SK-N-SH (cell line): ENCODE measurements at regions not wholly inside any gene's neighbourhood (a gene's known extent, or its start where the extent isn't known, plus 50 kb on each side); places are given as distances from the start of the nearest gene placed in this dataset.

Experiments used
- CHD2 ChIP-seq: fragments of 150-350 bp; IDR thresholded peaks from 2 replicates; pipeline ENCODE4 v1.6.1; 2018; ENCODE audit warnings: low read length; ENCODE audit not compliant: partially characterized antibody
- MXI1 ChIP-seq: IDR thresholded peaks from 2 replicates; pipeline ENCODE4 v1.6.1; 2012; ENCODE audit warnings: mild to moderate bottlenecking, low read depth, low read length, improper control_type of control experiment
- POLR2AphosphoS5 ChIP-seq: IDR thresholded peaks from 2 replicates; pipeline ENCODE4 v1.6.1; 2012; ENCODE audit warnings: low read depth, low read length
- RAD21 ChIP-seq: IDR thresholded peaks from 2 replicates; pipeline ENCODE4 v1.6.1; 2012; ENCODE audit warnings: mild to moderate bottlenecking, low read length
- SIN3A ChIP-seq: IDR thresholded peaks from 2 replicates; pipeline ENCODE4 v1.6.1; 2012; ENCODE audit warnings: low read depth, mild to moderate bottlenecking, low read length, moderate library complexity, borderline replicate concordance
- TAF1 ChIP-seq: IDR thresholded peaks from 2 replicates; pipeline ENCODE4 v1.6.1; 2012; ENCODE audit warnings: low read depth, mild to moderate bottlenecking, low read length, moderate library complexity, borderline replicate concordance
- TF ChIP-seq, protein P1 (sequence below): fragments of 200-600 bp; sonication (generic); IDR thresholded peaks from 2 replicates; pipeline ENCODE4 v1.6.1; 2017; ENCODE audit warnings: antibody characterized with exemption, mild to moderate bottlenecking, moderate library complexity
- TF ChIP-seq, protein P2 (sequence below): IDR thresholded peaks from 2 replicates; pipeline ENCODE4 v1.4.0; 2012; ENCODE audit warnings: low read depth

DNA sequence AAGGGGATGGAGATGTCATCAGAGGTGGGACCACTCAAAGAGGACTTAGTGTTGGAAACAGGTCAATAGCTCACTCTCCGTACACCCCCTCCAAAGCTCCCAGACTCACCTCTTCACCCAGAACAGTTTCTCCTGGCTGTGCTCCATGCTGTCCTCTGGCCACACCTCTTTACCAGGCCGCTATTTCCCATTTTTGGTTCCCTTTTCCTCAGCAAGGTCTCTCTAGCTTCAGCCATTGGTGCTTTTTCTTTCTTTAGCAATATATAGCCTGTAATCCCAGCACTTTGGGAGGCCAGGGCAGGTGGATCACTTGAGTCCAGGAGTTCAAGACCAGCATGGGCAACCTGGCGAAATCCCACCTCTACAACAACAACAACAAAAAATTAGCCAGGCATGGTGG lies 123.6 kb upstream of the SMAD3 start:
- no peak for TF ChIP-seq SIN3A
- no peak for TF ChIP-seq POLR2AphosphoS5
- no peak for TF ChIP-seq MXI1
- TF ChIP-seq, protein P1, sequence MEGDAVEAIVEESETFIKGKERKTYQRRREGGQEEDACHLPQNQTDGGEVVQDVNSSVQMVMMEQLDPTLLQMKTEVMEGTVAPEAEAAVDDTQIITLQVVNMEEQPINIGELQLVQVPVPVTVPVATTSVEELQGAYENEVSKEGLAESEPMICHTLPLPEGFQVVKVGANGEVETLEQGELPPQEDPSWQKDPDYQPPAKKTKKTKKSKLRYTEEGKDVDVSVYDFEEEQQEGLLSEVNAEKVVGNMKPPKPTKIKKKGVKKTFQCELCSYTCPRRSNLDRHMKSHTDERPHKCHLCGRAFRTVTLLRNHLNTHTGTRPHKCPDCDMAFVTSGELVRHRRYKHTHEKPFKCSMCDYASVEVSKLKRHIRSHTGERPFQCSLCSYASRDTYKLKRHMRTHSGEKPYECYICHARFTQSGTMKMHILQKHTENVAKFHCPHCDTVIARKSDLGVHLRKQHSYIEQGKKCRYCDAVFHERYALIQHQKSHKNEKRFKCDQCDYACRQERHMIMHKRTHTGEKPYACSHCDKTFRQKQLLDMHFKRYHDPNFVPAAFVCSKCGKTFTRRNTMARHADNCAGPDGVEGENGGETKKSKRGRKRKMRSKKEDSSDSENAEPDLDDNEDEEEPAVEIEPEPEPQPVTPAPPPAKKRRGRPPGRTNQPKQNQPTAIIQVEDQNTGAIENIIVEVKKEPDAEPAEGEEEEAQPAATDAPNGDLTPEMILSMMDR: no peak
- TF ChIP-seq, protein P2, sequence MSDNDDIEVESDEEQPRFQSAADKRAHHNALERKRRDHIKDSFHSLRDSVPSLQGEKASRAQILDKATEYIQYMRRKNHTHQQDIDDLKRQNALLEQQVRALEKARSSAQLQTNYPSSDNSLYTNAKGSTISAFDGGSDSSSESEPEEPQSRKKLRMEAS: no peak
- TF ChIP-seq CHD2: no peak
- no peak for TF ChIP-seq RAD21
- TF ChIP-seq TAF1: no peak
